Neural cell (in vitro differentiated cells): ENCODE measurements at regions not wholly inside any gene's neighbourhood (a gene's known extent, or its start where the extent isn't known, plus 50 kb on each side); places are given as distances from the start of the nearest gene placed in this dataset.

Experiments used
- CTCF ChIP-seq: fragments of 450-650 bp; IDR thresholded peaks from 2 replicates; pipeline ENCODE4 v1.5.1; 2014; ENCODE audit warnings: antibody characterized with exemption, mild to moderate bottlenecking, moderate library complexity; ENCODE audit not compliant: poor library complexity, severe bottlenecking
- POLR2AphosphoS5 ChIP-seq: IDR thresholded peaks from 2 replicates; pipeline ENCODE4 v1.6.1; 2012

GRCh38 chr7:124672011-124672410, 93.6 kb downstream of the GPR37 start:
- TF ChIP-seq POLR2AphosphoS5 (no peak), CTCF (no peak)
